CD4-positive, alpha-beta memory T cell (primary cell): ENCODE measurements at regions not wholly inside any gene's neighbourhood (a gene's known extent, or its start where the extent isn't known, plus 50 kb on each side); places are given as distances from the start of the nearest gene placed in this dataset.

Experiments used
- CTCF ChIA-PET: fragments of 350-600 bp; sonication (Branson Sonifier 250); formaldehyde crosslinking; loops from one replicate; lab custom pipeline; 2021; ENCODE audit warnings: inconsistent platforms; ENCODE audit not compliant: partially characterized antibody; lab: Charles Lee
- POLR2A ChIA-PET: fragments of 350-600 bp; sonication (Branson Sonifier 250); formaldehyde crosslinking; loops from one replicate; lab custom pipeline; 2021; ENCODE audit not compliant: partially characterized antibody; lab: Charles Lee
- DNase-seq, 5 donors: peaks; one replicate each; pipeline versions ENCODE4 v3.0.0 to v3.0.0-alpha.2; 2020 to 2022; ENCODE audit warnings: mixed read lengths in 1 of 5
- H3K27ac ChIP-seq: one replicate; pipeline ENCODE4 v1.7.0; 2013; ENCODE audit warnings: low read depth, low read length
- H3K27me3 ChIP-seq: 2 replicates; pipeline ENCODE4 v1.7.0; 2013; ENCODE audit warnings: mild to moderate bottlenecking, low read length, moderate library complexity; ENCODE audit not compliant: insufficient read depth
- H3K36me3 ChIP-seq: 2 replicates; pipeline ENCODE4 v1.7.0; 2013; ENCODE audit warnings: mild to moderate bottlenecking, low read length, moderate library complexity; ENCODE audit not compliant: insufficient read depth
- H3K4me1 ChIP-seq: 2 replicates; pipeline ENCODE4 v1.7.0; 2013; ENCODE audit warnings: mild to moderate bottlenecking, low read length, moderate library complexity; ENCODE audit not compliant: insufficient read depth
- H3K4me3 ChIP-seq, 2 donors: one replicate each; pipeline ENCODE4 v1.7.0; 2013; ENCODE audit warnings: low read length in 2 of 2, mild to moderate bottlenecking in 1 of 2
- H3K9me3 ChIP-seq, 2 donors: one replicate each; pipeline ENCODE4 v1.7.0; 2013; ENCODE audit warnings: low read length in 2 of 2, control low read depth in 1 of 2; ENCODE audit not compliant: control insufficient read depth in 1 of 2
- H3K27ac Mint-ChIP-seq, 7 donors: one replicate each; pipeline ENCODE4 v1.8.0; 2020 to 2021; ENCODE audit warnings: mixed read lengths in 7 of 7, mild to moderate bottlenecking in 6 of 7, inconsistent platforms in 3 of 7, moderate library complexity in 3 of 7
- H3K27me3 Mint-ChIP-seq, 2 donors: one replicate each; pipeline ENCODE4 v1.8.0; 2020 to 2021; ENCODE audit warnings: mixed read lengths in 2 of 2
- H3K36me3 Mint-ChIP-seq, 2 donors: one replicate each; pipeline ENCODE4 v1.8.0; 2020 to 2021; ENCODE audit warnings: mixed read lengths in 2 of 2, inconsistent platforms in 1 of 2, mild to moderate bottlenecking in 1 of 2
- H3K4me1 Mint-ChIP-seq, 4 donors: one replicate each; pipeline ENCODE4 v1.8.0; 2020 to 2021; ENCODE audit warnings: mixed read lengths in 4 of 4, mild to moderate bottlenecking in 1 of 4
- H3K4me3 Mint-ChIP-seq, 8 donors: one replicate each; pipeline ENCODE4 v1.8.0; 2020 to 2021; ENCODE audit warnings: mixed read lengths in 8 of 8, mild to moderate bottlenecking in 7 of 8, moderate library complexity in 6 of 8, inconsistent platforms in 3 of 8
- H3K9me3 Mint-ChIP-seq, 8 donors: one replicate each; pipeline ENCODE4 v1.8.0; 2020 to 2021; ENCODE audit warnings: mixed read lengths in 8 of 8, mild to moderate bottlenecking in 5 of 8, inconsistent platforms in 3 of 8, moderate library complexity in 1 of 8
- intact Hi-C: fragments of 100-400 bp; cut with micrococcal nuclease; formaldehyde crosslinking; loops from one replicate; pipeline ENCODE4 v1.15.1; 2023

DNA sequence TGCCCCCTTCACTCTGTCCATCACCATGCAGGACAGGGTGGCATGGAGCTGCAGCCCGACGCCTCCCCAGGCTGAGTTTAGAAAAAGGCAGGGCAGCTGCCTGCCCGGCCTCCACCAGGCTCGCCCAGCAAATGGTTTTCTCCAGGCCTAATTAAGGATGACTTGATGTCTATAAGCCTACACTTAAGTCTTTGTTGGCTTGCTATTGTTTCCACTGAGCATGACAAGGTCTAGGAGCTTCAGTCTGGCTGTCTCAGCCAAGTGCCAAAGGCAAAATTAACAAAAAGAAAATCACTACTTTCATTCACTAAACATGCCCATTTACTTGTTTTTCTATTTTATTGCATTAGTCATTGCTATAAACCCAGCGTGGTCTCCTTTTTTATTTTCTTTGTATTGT, 372.2 kb downstream of the INSIG2 start:
- Histone ChIP-seq H3K36me3 (no peaks in the 10 kb centered on the region), H3K9me3 (no peaks in the 10 kb centered on the region), H3K27me3 (no peaks in the 10 kb centered on the region), H3K27ac (no peak overlapping the region), H3K4me3 (no peak overlapping the region), H3K4me1 (no peaks in the 10 kb centered on the region)
- Mint-ChIP-seq H3K4me1 (no peaks in the 10 kb centered on the region), H3K27me3 (peaks cover 8 to 16% of the 10 kb centered on the region in 2 donors), H3K4me3 (no peak overlapping the region), H3K9me3 (no peaks in the 10 kb centered on the region), H3K27ac (no peak overlapping the region), H3K36me3 (no peaks in the 10 kb centered on the region)
- ChIA-PET POLR2A (no interaction called here), CTCF (no interaction called here)
- no peak for DNase-seq
- intact Hi-C loops: loop anchor here (10.0 kb wide), 1 partner anchor 236 kb away; no protein-coding TSS in a partner anchor

DNA sequence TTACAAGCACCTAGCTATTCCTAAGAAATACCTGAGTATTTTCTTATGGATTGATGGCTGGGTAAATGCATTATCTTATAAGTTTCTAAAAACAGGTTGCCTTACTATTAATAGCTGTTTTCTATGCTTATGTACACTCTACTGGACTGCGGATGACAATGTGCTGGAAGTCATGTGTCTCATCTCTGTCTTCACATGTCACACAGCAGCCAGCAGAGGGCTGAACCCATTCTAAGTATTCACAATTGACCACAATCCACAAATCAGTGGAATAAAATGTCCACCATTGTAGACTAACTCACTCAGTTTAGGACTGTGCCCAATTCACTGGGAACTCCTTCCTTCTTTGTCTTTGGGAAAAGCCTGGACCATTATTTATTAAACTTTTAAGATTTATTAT, 371.2 kb downstream of the INSIG2 start:
- Mint-ChIP-seq H3K27me3 (peaks cover 8 to 16% of the 10 kb centered on the region in 2 donors), H3K27ac (no peak overlapping the region), H3K4me1 (no peaks in the 10 kb centered on the region), H3K4me3 (no peak overlapping the region), H3K9me3 (peaks cover 0 to 2% (median 0%) of the 10 kb centered on the region in 8 donors), H3K36me3 (no peaks in the 10 kb centered on the region)
- H3K27ac ChIP-seq: no peak overlapping the region
- H3K4me1 ChIP-seq: no peaks in the 10 kb centered on the region
- H3K36me3 ChIP-seq: no peaks in the 10 kb centered on the region
- no peak overlapping the region for H3K4me3 ChIP-seq
- CTCF ChIA-PET: no interaction called here
- DNase-seq: no peak
- intact Hi-C loops: no loop called here
- POLR2A ChIA-PET: no interaction called here
- H3K9me3 ChIP-seq: no peaks in the 10 kb centered on the region
- no peaks in the 10 kb centered on the region for H3K27me3 ChIP-seq

GRCh38 chr2:118457951-118458350, 369.7 kb downstream of the INSIG2 start:
- Mint-ChIP-seq H3K27me3 (peaks cover 10 to 14% of the 10 kb centered on the region in 2 donors), H3K36me3 (no peaks in the 10 kb centered on the region), H3K4me3 (no peak overlapping the region), H3K4me1 (no peaks in the 10 kb centered on the region), H3K27ac (no peak overlapping the region), H3K9me3 (peaks cover 0 to 2% (median 0%) of the 10 kb centered on the region in 8 donors)
- no peak for DNase-seq
- Histone ChIP-seq H3K27ac (no peak overlapping the region), H3K27me3 (no peaks in the 10 kb centered on the region), H3K4me1 (no peaks in the 10 kb centered on the region), H3K36me3 (no peaks in the 10 kb centered on the region), H3K9me3 (no peaks in the 10 kb centered on the region), H3K4me3 (no peak overlapping the region)
- intact Hi-C loops: no loop called here
- ChIA-PET CTCF (no interaction called here), POLR2A (no interaction called here)

DNA sequence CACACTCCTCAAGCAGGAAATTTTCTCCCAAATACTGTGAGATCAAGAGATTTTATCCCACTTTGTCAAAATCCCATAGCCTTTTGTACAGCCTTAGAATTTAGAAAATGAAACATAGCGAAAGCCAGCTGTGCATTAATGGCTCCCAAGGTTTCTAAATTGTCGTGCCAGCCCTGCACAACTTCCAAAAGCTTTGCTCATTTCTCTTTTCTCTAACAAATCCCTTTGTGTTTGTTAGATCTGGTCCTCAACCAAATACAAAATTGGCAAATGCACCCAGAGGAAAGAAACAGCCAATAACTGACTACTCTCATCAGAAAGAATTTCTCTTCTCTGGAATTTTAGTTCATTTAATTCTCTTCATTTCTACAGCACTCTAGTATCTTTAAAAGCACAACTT, 361.1 kb downstream of the INSIG2 start:
- no peak for DNase-seq
- Histone ChIP-seq H3K9me3 (no peaks in the 10 kb centered on the region), H3K36me3 (no peaks in the 10 kb centered on the region), H3K27ac (no peak overlapping the region), H3K27me3 (no peaks in the 10 kb centered on the region), H3K4me1 (no peaks in the 10 kb centered on the region), H3K4me3 (no peak overlapping the region)
- intact Hi-C loops: no loop called here
- ChIA-PET POLR2A (no interaction called here), CTCF (no interaction called here)
- H3K27ac Mint-ChIP-seq: no peak overlapping the region
- peaks cover 0 to 2% (median 0%) of the 10 kb centered on the region in 8 donors for H3K9me3 Mint-ChIP-seq
- no peaks in the 10 kb centered on the region for H3K36me3 Mint-ChIP-seq
- peaks cover 1 to 3% of the 10 kb centered on the region in 2 donors for H3K27me3 Mint-ChIP-seq
- H3K4me1 Mint-ChIP-seq: no peaks in the 10 kb centered on the region
- no peak overlapping the region for H3K4me3 Mint-ChIP-seq

DNA sequence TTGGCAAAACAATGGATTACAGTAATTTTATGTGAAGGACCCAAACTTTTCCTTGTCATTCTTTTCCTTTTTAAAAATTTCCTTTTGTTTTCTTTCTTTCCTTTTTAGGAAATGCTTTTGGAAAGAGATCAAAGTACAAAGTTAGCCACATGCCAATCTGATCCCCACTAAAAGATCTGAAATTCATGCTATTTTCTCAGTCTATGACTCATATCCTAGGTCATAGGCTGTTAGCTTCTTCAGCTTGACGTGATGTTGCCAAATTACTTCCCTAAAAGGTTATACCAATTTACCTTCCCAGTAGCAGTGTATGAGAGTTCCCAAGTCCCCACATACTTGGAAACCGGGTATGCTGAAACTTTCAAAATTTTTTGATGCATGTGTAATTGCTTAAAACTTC, 355.3 kb downstream of the INSIG2 start:
- ChIA-PET CTCF (no interaction called here), POLR2A (no interaction called here)
- intact Hi-C loops: no loop called here
- Mint-ChIP-seq H3K9me3 (no peaks in the 10 kb centered on the region), H3K27me3 (peaks cover 1% of the 10 kb centered on the region in 2 donors), H3K4me3 (no peak overlapping the region), H3K36me3 (no peaks in the 10 kb centered on the region), H3K4me1 (no peaks in the 10 kb centered on the region), H3K27ac (no peak overlapping the region)
- Histone ChIP-seq H3K4me1 (no peaks in the 10 kb centered on the region), H3K4me3 (no peak overlapping the region), H3K27me3 (no peaks in the 10 kb centered on the region), H3K27ac (no peak overlapping the region), H3K9me3 (no peaks in the 10 kb centered on the region), H3K36me3 (no peaks in the 10 kb centered on the region)
- no peak for DNase-seq

DNA sequence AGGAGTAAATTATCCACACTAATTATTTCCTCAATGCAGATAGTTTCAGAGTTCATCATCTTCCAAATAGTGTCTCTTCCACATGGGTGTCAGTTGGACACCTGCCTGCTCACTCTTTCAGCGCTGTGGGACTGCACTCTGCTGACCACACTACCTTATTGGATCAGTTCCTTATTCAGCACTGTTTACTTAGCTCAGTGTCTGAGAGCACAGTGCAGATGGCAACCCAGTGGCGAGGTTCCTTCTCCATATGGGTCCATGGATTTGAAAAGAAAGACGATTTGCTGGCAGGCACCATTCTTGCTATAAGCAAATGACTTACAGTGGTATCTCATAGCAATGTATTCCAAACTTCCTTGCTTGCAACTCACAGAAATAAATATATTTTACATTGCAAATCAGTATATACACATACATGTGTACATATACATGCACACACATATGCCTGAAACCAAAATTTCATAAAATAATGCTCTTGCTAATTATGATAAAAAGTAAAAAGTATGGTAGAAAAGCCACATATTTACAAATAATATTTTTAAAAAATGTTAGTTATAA, 354.8 kb downstream of the INSIG2 start:
- Histone ChIP-seq H3K4me3 (no peak overlapping the region), H3K4me1 (no peaks in the 10 kb centered on the region), H3K27ac (no peak overlapping the region), H3K36me3 (no peaks in the 10 kb centered on the region), H3K9me3 (no peaks in the 10 kb centered on the region), H3K27me3 (no peaks in the 10 kb centered on the region)
- H3K36me3 Mint-ChIP-seq: no peaks in the 10 kb centered on the region
- CTCF ChIA-PET: no interaction called here
- no peak overlapping the region for H3K27ac Mint-ChIP-seq
- H3K27me3 Mint-ChIP-seq: peaks cover 1% of the 10 kb centered on the region in 2 donors
- no peak for DNase-seq
- no peak overlapping the region for H3K4me3 Mint-ChIP-seq
- H3K4me1 Mint-ChIP-seq: no peaks in the 10 kb centered on the region
- POLR2A ChIA-PET: no interaction called here
- intact Hi-C loops: no loop called here
- H3K9me3 Mint-ChIP-seq: no peaks in the 10 kb centered on the region

DNA sequence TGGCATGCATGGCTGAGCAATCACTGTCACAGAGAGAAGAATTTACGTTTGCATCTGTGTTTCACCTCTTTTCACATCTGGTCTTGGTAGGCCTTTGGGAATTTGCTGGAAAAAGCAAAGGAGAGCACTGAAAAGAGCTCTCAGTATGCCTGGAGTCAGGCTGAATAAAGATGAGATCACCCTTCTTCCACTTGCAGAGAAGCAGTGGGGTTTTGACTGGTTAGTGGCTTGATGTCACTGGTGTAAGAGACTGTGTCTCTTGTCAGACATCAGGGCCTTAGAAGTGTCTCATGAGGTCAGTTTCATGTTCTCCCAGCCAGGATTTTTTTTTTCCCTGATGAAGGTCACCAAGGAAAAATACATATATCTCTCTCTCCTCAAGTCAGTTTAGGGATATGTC, 353.8 kb downstream of the INSIG2 start:
- Mint-ChIP-seq H3K27me3 (peaks cover 1% of the 10 kb centered on the region in 2 donors), H3K4me1 (no peaks in the 10 kb centered on the region), H3K4me3 (no peak overlapping the region), H3K36me3 (no peaks in the 10 kb centered on the region), H3K9me3 (no peaks in the 10 kb centered on the region), H3K27ac (no peak overlapping the region)
- Histone ChIP-seq H3K9me3 (no peaks in the 10 kb centered on the region), H3K36me3 (no peaks in the 10 kb centered on the region), H3K4me1 (no peaks in the 10 kb centered on the region), H3K27ac (no peak overlapping the region), H3K27me3 (no peaks in the 10 kb centered on the region), H3K4me3 (no peak overlapping the region)
- no peak for DNase-seq
- intact Hi-C loops: no loop called here
- ChIA-PET CTCF (no interaction called here), POLR2A (no interaction called here)
